CD4-positive, alpha-beta T cell (primary cell): ENCODE measurements at regions not wholly inside any gene's neighbourhood (a gene's known extent, or its start where the extent isn't known, plus 50 kb on each side); places are given as distances from the start of the nearest gene placed in this dataset.

Experiments
- ATAC-seq: fragments of 200-7000 bp; cut with Tn5 transposase; one replicate; pipeline ENCODE4 v1.10.0; 2022; ENCODE audit warnings: mild to moderate bottlenecking; ENCODE audit not compliant: poor library complexity
- CTCF ChIA-PET: fragments of 350-600 bp; sonication (Branson Sonifier 250); formaldehyde crosslinking; loops from one replicate; lab custom pipeline; 2021; ENCODE audit warnings: antibody characterized with exemption, inconsistent platforms; lab: Charles Lee
- POLR2A ChIA-PET: fragments of 350-600 bp; sonication (Branson Sonifier 250); formaldehyde crosslinking; loops from one replicate; lab custom pipeline; 2021; ENCODE audit warnings: antibody characterized with exemption, inconsistent platforms; lab: Charles Lee
- DNase-seq, 14 experiments: peaks; one replicate each; pipeline ENCODE4 v3.0.0-alpha.2; 2013 to 2020; ENCODE audit warnings: mixed read lengths in 2 of 14
- H3K27ac ChIP-seq, 2 donors: one replicate each; pipeline versions ENCODE4 v1.5.1 to v1.7.0; 2013; ENCODE audit warnings: low read length in 2 of 2, low read depth in 1 of 2, mild to moderate bottlenecking in 1 of 2
- H3K27me3 ChIP-seq, 2 experiments: 1 replicate in 1 of 2; 2 replicates in 1 of 2; pipeline versions ENCODE4 v1.6.1 to v1.7.0; 2013; ENCODE audit warnings: low read length in 2 of 2, control low read depth in 1 of 2, mild to moderate bottlenecking in 1 of 2, moderate library complexity in 1 of 2; ENCODE audit not compliant: insufficient read depth in 2 of 2, control insufficient read depth in 1 of 2
- H3K36me3 ChIP-seq: one replicate; pipeline ENCODE4 v1.6.1; 2013; ENCODE audit warnings: low read length, control low read depth; ENCODE audit not compliant: insufficient read depth
- H3K4me1 ChIP-seq: one replicate; pipeline ENCODE4 v1.6.1; 2013; ENCODE audit warnings: low read length, control low read depth; ENCODE audit not compliant: insufficient read depth
- H3K4me3 ChIP-seq: one replicate; pipeline ENCODE4 v1.5.1; 2013; ENCODE audit warnings: mild to moderate bottlenecking, low read length, moderate library complexity
- H3K9me3 ChIP-seq, 2 experiments: 1 replicate in 1 of 2; 2 replicates in 1 of 2; pipeline versions ENCODE4 v1.6.1 to v1.7.0; 2013; ENCODE audit warnings: low read length in 2 of 2, mild to moderate bottlenecking in 2 of 2, control low read depth in 1 of 2, moderate library complexity in 1 of 2; ENCODE audit not compliant: control insufficient read depth in 1 of 2, insufficient read depth in 1 of 2
- H3K27ac Mint-ChIP-seq: one replicate; pipeline ENCODE4 v1.8.0; 2020; ENCODE audit warnings: mixed read lengths
- H3K27me3 Mint-ChIP-seq: one replicate; pipeline ENCODE4 v1.8.0; 2021; ENCODE audit warnings: mixed read lengths
- H3K36me3 Mint-ChIP-seq: one replicate; pipeline ENCODE4 v1.8.0; 2021; ENCODE audit warnings: low read depth, mixed read lengths
- H3K4me1 Mint-ChIP-seq: one replicate; pipeline ENCODE4 v1.8.0; 2021; ENCODE audit warnings: low read depth, mixed read lengths
- H3K4me3 Mint-ChIP-seq: one replicate; pipeline ENCODE4 v1.8.0; 2020; ENCODE audit warnings: mild to moderate bottlenecking, mixed read lengths
- H3K9me3 Mint-ChIP-seq: one replicate; pipeline ENCODE4 v1.8.0; 2020; ENCODE audit warnings: mixed read lengths
- intact Hi-C, 2 experiments: fragments of 100-400 bp; cut with DNase I in 1 of 2; cut with micrococcal nuclease in 1 of 2; formaldehyde crosslinking; loops; one replicate each; pipeline versions ENCODE4 v1.15.1 to v1.9.0; 2023 to 2025; cut with DNase I, micrococcal nuclease
- TF ChIP-seq, protein P1 (sequence below): fragments of 200-600 bp; IDR thresholded peaks from one replicate; pipeline ENCODE4 v1.8.0; 2022; ENCODE audit warnings: antibody characterized with exemption, mild to moderate bottlenecking

DNA sequence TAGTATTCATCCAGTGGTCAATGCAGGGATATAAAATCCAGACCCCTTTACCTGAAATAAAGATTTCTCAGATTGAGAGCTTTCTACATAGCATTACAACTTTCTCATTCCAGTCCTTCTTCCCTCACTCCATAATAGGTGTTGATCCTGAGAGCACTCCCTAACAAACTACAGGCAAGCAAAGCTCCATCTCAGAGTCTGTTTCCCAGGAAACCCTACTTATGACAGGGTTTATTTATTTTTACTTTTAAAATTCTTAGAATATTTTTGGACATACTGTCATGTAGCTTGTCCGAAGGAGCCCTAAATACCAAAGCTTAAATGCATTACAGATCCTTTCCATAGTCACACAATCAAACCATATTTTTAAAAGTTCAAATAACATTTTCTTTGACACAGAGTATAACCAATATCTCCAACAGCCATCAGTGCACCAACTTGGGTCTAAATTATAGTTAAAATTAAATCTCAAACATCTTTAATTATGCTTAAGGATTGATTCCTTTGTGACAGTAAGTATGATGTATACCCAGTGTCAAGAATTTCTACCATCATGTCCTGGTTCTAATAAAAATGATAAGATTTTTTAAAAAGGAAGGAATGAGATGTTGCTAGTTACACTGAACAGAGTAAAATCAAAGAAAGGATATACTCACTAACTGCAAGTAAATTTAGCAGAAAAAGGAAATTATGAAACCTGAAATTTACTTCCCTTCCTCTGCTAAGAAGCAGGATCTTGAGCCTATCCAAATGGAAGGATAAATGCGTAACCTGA, 580.4 kb upstream of the ADGRL3 start:
- no peaks in the 10 kb centered on the region for H3K4me1 ChIP-seq
- no peaks in the 10 kb centered on the region for H3K36me3 ChIP-seq
- DNase-seq (no peak), ATAC-seq (no peak)
- ChIA-PET CTCF (no interaction called here), POLR2A (no interaction called here)
- H3K9me3 ChIP-seq, result peaks cover 0 to 10% of the 10 kb centered on the region in 2 experiments
- H3K27ac ChIP-seq, result no peak overlapping the region
- H3K4me3 ChIP-seq, result no peak overlapping the region
- no peaks in the 10 kb centered on the region for H3K4me1 Mint-ChIP-seq
- peaks cover 12% of the 10 kb centered on the region for H3K9me3 Mint-ChIP-seq
- H3K36me3 Mint-ChIP-seq, result no peaks in the 10 kb centered on the region
- H3K27me3 ChIP-seq, result no peaks in the 10 kb centered on the region
- no peak overlapping the region for H3K4me3 Mint-ChIP-seq
- TF ChIP-seq, protein P1, sequence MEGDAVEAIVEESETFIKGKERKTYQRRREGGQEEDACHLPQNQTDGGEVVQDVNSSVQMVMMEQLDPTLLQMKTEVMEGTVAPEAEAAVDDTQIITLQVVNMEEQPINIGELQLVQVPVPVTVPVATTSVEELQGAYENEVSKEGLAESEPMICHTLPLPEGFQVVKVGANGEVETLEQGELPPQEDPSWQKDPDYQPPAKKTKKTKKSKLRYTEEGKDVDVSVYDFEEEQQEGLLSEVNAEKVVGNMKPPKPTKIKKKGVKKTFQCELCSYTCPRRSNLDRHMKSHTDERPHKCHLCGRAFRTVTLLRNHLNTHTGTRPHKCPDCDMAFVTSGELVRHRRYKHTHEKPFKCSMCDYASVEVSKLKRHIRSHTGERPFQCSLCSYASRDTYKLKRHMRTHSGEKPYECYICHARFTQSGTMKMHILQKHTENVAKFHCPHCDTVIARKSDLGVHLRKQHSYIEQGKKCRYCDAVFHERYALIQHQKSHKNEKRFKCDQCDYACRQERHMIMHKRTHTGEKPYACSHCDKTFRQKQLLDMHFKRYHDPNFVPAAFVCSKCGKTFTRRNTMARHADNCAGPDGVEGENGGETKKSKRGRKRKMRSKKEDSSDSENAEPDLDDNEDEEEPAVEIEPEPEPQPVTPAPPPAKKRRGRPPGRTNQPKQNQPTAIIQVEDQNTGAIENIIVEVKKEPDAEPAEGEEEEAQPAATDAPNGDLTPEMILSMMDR, result no peak
- H3K27me3 Mint-ChIP-seq, result no peaks in the 10 kb centered on the region
- no peak overlapping the region for H3K27ac Mint-ChIP-seq
- intact Hi-C loops, result no loop called here

DNA sequence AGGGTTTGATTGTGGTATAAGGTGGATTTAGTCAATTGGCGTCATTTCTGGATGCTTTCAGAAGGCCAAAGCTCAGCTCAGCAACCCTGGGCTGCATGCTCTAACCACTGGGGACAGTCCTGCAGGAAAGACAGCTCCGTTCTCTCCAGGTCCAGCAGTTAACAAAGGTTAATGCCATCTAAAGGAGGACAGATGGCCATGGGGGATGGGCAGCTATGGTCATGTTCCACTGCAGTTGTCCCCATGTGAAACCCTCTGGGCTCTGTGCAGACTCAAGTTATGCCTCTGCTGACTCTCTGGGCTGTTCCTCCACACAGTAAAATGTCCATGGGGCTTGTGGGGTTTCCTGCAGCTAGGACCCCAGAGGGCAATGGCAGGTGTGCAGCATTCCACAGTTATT, 562.1 kb upstream of the ADGRL3 start:
- intact Hi-C loops, result no loop called here
- Histone ChIP-seq H3K36me3 (no peaks in the 10 kb centered on the region), H3K27ac (no peak overlapping the region), H3K27me3 (no peaks in the 10 kb centered on the region), H3K4me1 (no peaks in the 10 kb centered on the region), H3K4me3 (no peak overlapping the region), H3K9me3 (peaks cover 7 to 10% of the 10 kb centered on the region in 2 experiments)
- no peak for ATAC-seq
- Mint-ChIP-seq H3K4me1 (no peaks in the 10 kb centered on the region), H3K4me3 (no peak overlapping the region), H3K27me3 (no peaks in the 10 kb centered on the region), H3K27ac (no peak overlapping the region), H3K36me3 (no peaks in the 10 kb centered on the region), H3K9me3 (peaks cover 23% of the 10 kb centered on the region)
- ChIA-PET POLR2A (no interaction called here), CTCF (no interaction called here)
- TF ChIP-seq, protein P1, result no peak
- no peak for DNase-seq

DNA sequence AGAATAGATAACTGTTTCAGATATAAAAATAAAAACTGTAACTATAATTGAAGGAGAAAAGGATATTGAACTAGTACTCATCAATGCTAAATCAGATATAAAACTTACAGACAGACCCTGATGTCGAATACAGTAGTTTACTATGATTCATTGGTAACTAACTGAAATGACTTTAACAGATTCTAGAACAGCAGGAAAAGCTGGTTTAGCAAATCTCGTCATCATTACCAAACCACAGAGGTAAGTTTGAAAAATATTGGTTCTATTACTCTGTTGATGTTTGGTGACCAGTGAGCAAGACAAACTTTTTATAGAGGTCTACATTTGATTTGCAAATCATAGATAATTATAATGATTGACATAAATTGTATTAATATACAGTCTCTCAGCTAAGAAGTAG, 551.4 kb upstream of the ADGRL3 start:
- peaks cover 5% of the 10 kb centered on the region for H3K9me3 Mint-ChIP-seq
- ChIA-PET CTCF (no interaction called here), POLR2A (no interaction called here)
- intact Hi-C loops, result no loop called here
- no peaks in the 10 kb centered on the region for H3K27me3 Mint-ChIP-seq
- Histone ChIP-seq H3K27me3 (no peaks in the 10 kb centered on the region), H3K27ac (no peak overlapping the region), H3K4me1 (no peaks in the 10 kb centered on the region), H3K36me3 (no peaks in the 10 kb centered on the region), H3K9me3 (no peaks in the 10 kb centered on the region), H3K4me3 (no peak overlapping the region)
- TF ChIP-seq, protein P1, result no peak
- no peaks in the 10 kb centered on the region for H3K4me1 Mint-ChIP-seq
- no peak overlapping the region for H3K4me3 Mint-ChIP-seq
- H3K27ac Mint-ChIP-seq, result no peak overlapping the region
- H3K36me3 Mint-ChIP-seq, result no peaks in the 10 kb centered on the region
- no peak for ATAC-seq
- DNase-seq, result no peak
